ENCODE measurements at regions not wholly inside any gene's neighbourhood (a gene's known extent, or its start where the extent isn't known, plus 50 kb on each side); places are given as distances from the start of the nearest gene placed in this dataset.

GRCh38 chr4:17058536-17058915 lies 160.1 kb upstream of the LDB2 start:
- Histone ChIP-seq H3K9me3 (no peaks in the 10 kb centered on the region), H3K4me3 (no peak overlapping the region), H3K36me3 (no peaks in the 10 kb centered on the region), H3K27me3 (no peaks in the 10 kb centered on the region), H3K27ac (no peak overlapping the region), H3K4me1 (no peaks in the 10 kb centered on the region)
- DNase-seq = no peak
- no peak for TF ChIP-seq POLR2A (IDR thresholded peaks at IDR 0.05)
- no peak for TF ChIP-seq CTCF (IDR thresholded peaks at IDR 0.05)

- no peaks in the 10 kb centered on the region for H3K27me3 ChIP-seq
- no peaks in the 10 kb centered on the region for H3K9me3 ChIP-seq
- no peak overlapping the region for H3K4me3 ChIP-seq
- no peaks in the 10 kb centered on the region for H3K4me1 ChIP-seq
- no peak for TF ChIP-seq CTCF (IDR thresholded peaks at IDR 0.05)
- no peak for TF ChIP-seq POLR2A (IDR thresholded peaks at IDR 0.05)
- H3K36me3 ChIP-seq = no peaks in the 10 kb centered on the region
- no peak overlapping the region for H3K27ac ChIP-seq
- DNase-seq = no peak
Measured at GRCh38 chr4:17057035-17057434, 158.6 kb upstream of the LDB2 start.

GRCh38 chr4:17055788-17056187 lies 157.3 kb upstream of the LDB2 start:
- Histone ChIP-seq H3K27ac (no peak overlapping the region), H3K27me3 (no peaks in the 10 kb centered on the region), H3K36me3 (no peaks in the 10 kb centered on the region), H3K4me3 (no peak overlapping the region), H3K9me3 (no peaks in the 10 kb centered on the region), H3K4me1 (no peaks in the 10 kb centered on the region)
- no peak for DNase-seq
- TF ChIP-seq CTCF (IDR thresholded peaks at IDR 0.05) (no peak), POLR2A (IDR thresholded peaks at IDR 0.05) (no peak)

GRCh38 chr4:17045866-17046265 lies 147.4 kb upstream of the LDB2 start:
- Histone ChIP-seq H3K36me3 (no peaks in the 10 kb centered on the region), H3K9me3 (no peaks in the 10 kb centered on the region), H3K4me1 (no peaks in the 10 kb centered on the region), H3K4me3 (no peak overlapping the region), H3K27ac (no peak overlapping the region), H3K27me3 (no peaks in the 10 kb centered on the region)
- no peak for DNase-seq
- TF ChIP-seq POLR2A (IDR thresholded peaks at IDR 0.05) (no peak), CTCF (IDR thresholded peaks at IDR 0.05) (no peak)

GRCh38 chr4:17038510-17039176 lies 140.2 kb upstream of the LDB2 start:
- no peaks in the 10 kb centered on the region for H3K9me3 ChIP-seq
- no peak for DNase-seq
- no peak overlapping the region for H3K27ac ChIP-seq
- H3K4me1 ChIP-seq = no peaks in the 10 kb centered on the region
- no peak overlapping the region for H3K4me3 ChIP-seq
- no peaks in the 10 kb centered on the region for H3K36me3 ChIP-seq
- H3K27me3 ChIP-seq = no peaks in the 10 kb centered on the region
- TF ChIP-seq CTCF (IDR thresholded peaks at IDR 0.05) (no peak), POLR2A (IDR thresholded peaks at IDR 0.05) (no peak)

GRCh38 chr4:17033768-17034181 lies 135.3 kb upstream of the LDB2 start:
- H3K9me3 ChIP-seq = no peaks in the 10 kb centered on the region
- H3K27ac ChIP-seq = no peak overlapping the region
- no peaks in the 10 kb centered on the region for H3K36me3 ChIP-seq
- TF ChIP-seq POLR2A (IDR thresholded peaks at IDR 0.05) (no peak), CTCF (IDR thresholded peaks at IDR 0.05) (no peak)
- DNase-seq = no peak
- H3K4me3 ChIP-seq = no peak overlapping the region
- H3K4me1 ChIP-seq = no peaks in the 10 kb centered on the region
- H3K27me3 ChIP-seq = no peaks in the 10 kb centered on the region
